ENCODE measurements at regions not wholly inside any gene's neighbourhood (a gene's known extent, or its start where the extent isn't known, plus 50 kb on each side); places are given as distances from the start of the nearest gene placed in this dataset.
"Not testable (repeated sequence)": the region's sequence is repeated elsewhere in the genome, so short reads cannot be mapped to it uniquely, and the experiment has no call there.

GRCh38 chr4:91851456-91851855, 452.3 kb upstream of the GRID2 start:
- Mint-ChIP-seq H3K27me3 (ENCODE audit: low read depth, unreplicated experiment) (no peaks in the 10 kb centered on the region), H3K9me3 (ENCODE audit: unreplicated experiment) (peaks cover 4% of the 10 kb centered on the region)
- no peak overlapping the region for H2AFZ ChIP-seq (ENCODE audit: low read depth, low read length)

DNA sequence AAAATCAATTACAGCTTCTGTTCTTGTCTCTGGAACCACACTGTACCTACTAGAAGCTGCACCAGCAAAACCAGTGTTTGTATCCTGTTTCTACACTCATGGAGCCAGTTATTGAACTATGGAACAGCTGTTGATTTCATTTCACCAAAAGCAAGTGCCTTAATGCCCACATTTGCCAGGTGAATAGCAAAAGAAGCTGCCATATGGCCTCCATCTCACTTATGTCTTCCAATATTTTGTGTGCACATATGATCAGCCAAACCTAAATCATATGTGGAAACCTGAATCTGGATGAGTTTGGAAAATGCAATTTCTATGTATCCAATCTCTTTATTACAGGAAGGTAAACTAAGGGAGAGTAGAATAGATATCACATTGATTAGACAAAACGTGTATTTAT, 415.8 kb upstream of the GRID2 start:
- Histone ChIP-seq H3K4me1 (ENCODE audit: insufficient read depth, low read length) (no peaks in the 10 kb centered on the region), H3K36me3 (ENCODE audit: insufficient read depth, low read length) (no peaks in the 10 kb centered on the region), H2AFZ (ENCODE audit: low read depth, low read length) (no peak overlapping the region), H3K79me2 (ENCODE audit: insufficient read depth, low read length) (no peaks in the 10 kb centered on the region), H3K9ac (ENCODE audit: low read length) (no peak overlapping the region), H3K4me3 (ENCODE audit: insufficient read depth, low read depth, low read length) (no peak overlapping the region), H3K27ac (ENCODE audit: low read depth, low read length) (no peak overlapping the region), H4K20me1 (ENCODE audit: insufficient read depth, low read length) (no peaks in the 10 kb centered on the region), H3K4me2 (ENCODE audit: low read length) (no peak overlapping the region), H3K9me3 (ENCODE audit: insufficient read depth, low read depth, low read length) (no peaks in the 10 kb centered on the region), H3K27me3 (ENCODE audit: insufficient read depth, low read length) (no peaks in the 10 kb centered on the region)
- DNase-seq (ENCODE audit: low read depth) (no peak), FAIRE-seq (no peak)
- Mint-ChIP-seq H3K9me3 (ENCODE audit: unreplicated experiment) (peaks cover 3% of the 10 kb centered on the region), H3K27ac (ENCODE audit: unreplicated experiment) (no peak overlapping the region), H3K4me3 (ENCODE audit: unreplicated experiment) (no peak overlapping the region), H3K36me3 (ENCODE audit: low read depth, unreplicated experiment) (no peaks in the 10 kb centered on the region), H3K4me1 (ENCODE audit: low read depth, unreplicated experiment) (no peaks in the 10 kb centered on the region), H3K27me3 (ENCODE audit: low read depth, unreplicated experiment) (no peaks in the 10 kb centered on the region)
- TF ChIP-seq EZH2 (IDR thresholded peaks at IDR 0.05; ENCODE audit: insufficient read depth, low read length), result no peak
- TF ChIP-seq, protein P1, sequence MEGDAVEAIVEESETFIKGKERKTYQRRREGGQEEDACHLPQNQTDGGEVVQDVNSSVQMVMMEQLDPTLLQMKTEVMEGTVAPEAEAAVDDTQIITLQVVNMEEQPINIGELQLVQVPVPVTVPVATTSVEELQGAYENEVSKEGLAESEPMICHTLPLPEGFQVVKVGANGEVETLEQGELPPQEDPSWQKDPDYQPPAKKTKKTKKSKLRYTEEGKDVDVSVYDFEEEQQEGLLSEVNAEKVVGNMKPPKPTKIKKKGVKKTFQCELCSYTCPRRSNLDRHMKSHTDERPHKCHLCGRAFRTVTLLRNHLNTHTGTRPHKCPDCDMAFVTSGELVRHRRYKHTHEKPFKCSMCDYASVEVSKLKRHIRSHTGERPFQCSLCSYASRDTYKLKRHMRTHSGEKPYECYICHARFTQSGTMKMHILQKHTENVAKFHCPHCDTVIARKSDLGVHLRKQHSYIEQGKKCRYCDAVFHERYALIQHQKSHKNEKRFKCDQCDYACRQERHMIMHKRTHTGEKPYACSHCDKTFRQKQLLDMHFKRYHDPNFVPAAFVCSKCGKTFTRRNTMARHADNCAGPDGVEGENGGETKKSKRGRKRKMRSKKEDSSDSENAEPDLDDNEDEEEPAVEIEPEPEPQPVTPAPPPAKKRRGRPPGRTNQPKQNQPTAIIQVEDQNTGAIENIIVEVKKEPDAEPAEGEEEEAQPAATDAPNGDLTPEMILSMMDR (IDR thresholded peaks at IDR 0.05; ENCODE audit: insufficient read depth, low read depth, low read length), result no peak

More at GRCh38 chr4:91851456-91851855, 452.3 kb upstream of the GRID2 start:
- Histone ChIP-seq H3K4me3 (ENCODE audit: insufficient read depth, low read depth, low read length) (no peak overlapping the region), H3K36me3 (ENCODE audit: insufficient read depth, low read length) (no peaks in the 10 kb centered on the region), H3K9me3 (ENCODE audit: insufficient read depth, low read depth, low read length) (no peaks in the 10 kb centered on the region), H3K27ac (ENCODE audit: low read depth, low read length) (no peak overlapping the region), H3K4me2 (ENCODE audit: low read length) (no peak overlapping the region), H3K79me2 (ENCODE audit: insufficient read depth, low read length) (no peaks in the 10 kb centered on the region), H3K9ac (ENCODE audit: low read length) (no peak overlapping the region), H3K4me1 (ENCODE audit: insufficient read depth, low read length) (no peaks in the 10 kb centered on the region), H4K20me1 (ENCODE audit: insufficient read depth, low read length) (no peaks in the 10 kb centered on the region), H3K27me3 (ENCODE audit: insufficient read depth, low read length) (no peaks in the 10 kb centered on the region)
- H3K27ac Mint-ChIP-seq (ENCODE audit: unreplicated experiment), result no peak overlapping the region
- no peak overlapping the region for H3K4me3 Mint-ChIP-seq (ENCODE audit: unreplicated experiment)
- H3K4me1 Mint-ChIP-seq (ENCODE audit: low read depth, unreplicated experiment), result no peaks in the 10 kb centered on the region
- no peaks in the 10 kb centered on the region for H3K36me3 Mint-ChIP-seq (ENCODE audit: low read depth, unreplicated experiment)
- FAIRE-seq, result no peak
- no peak for DNase-seq (ENCODE audit: low read depth)
- TF ChIP-seq, protein P1 (IDR thresholded peaks at IDR 0.05; ENCODE audit: insufficient read depth, low read depth, low read length), result no peak
- no peak for TF ChIP-seq EZH2 (IDR thresholded peaks at IDR 0.05; ENCODE audit: insufficient read depth, low read length)

- not testable (repeated sequence) for H4K20me1 ChIP-seq (ENCODE audit: insufficient read depth, low read length); H3K4me1 ChIP-seq (ENCODE audit: insufficient read depth, low read length); FAIRE-seq; H3K4me3 Mint-ChIP-seq (ENCODE audit: unreplicated experiment); DNase-seq (ENCODE audit: low read depth); H3K36me3 ChIP-seq (ENCODE audit: insufficient read depth, low read length); H3K9ac ChIP-seq (ENCODE audit: low read length); H2AFZ ChIP-seq (ENCODE audit: low read depth, low read length); H3K27me3 Mint-ChIP-seq (ENCODE audit: low read depth, unreplicated experiment); H3K27ac Mint-ChIP-seq (ENCODE audit: unreplicated experiment); H3K4me1 Mint-ChIP-seq (ENCODE audit: low read depth, unreplicated experiment); H3K4me3 ChIP-seq (ENCODE audit: insufficient read depth, low read depth, low read length); H3K9me3 ChIP-seq (ENCODE audit: insufficient read depth, low read depth, low read length); H3K4me2 ChIP-seq (ENCODE audit: low read length); H3K27ac ChIP-seq (ENCODE audit: low read depth, low read length); H3K9me3 Mint-ChIP-seq (ENCODE audit: unreplicated experiment); H3K36me3 Mint-ChIP-seq (ENCODE audit: low read depth, unreplicated experiment); H3K27me3 ChIP-seq (ENCODE audit: insufficient read depth, low read length); H3K79me2 ChIP-seq (ENCODE audit: insufficient read depth, low read length)
Measured at GRCh38 chr4:91891217-91891616, 412.5 kb upstream of the GRID2 start.
